Thyroid gland (tissue), 4 donors: ENCODE measurements at regions not wholly inside any gene's neighbourhood (a gene's known extent, or its start where the extent isn't known, plus 50 kb on each side); places are given as distances from the start of the nearest gene placed in this dataset.

Experiments
- DNase-seq, 2 donors: peaks; one replicate each; pipeline ENCODE4 v3.0.0-alpha.2; 2019
- H3K27ac ChIP-seq, 3 donors: fragments of 200-600 bp; sonication (generic); 1 replicate in 2 of 3; 2 replicates in 1 of 3; pipeline ENCODE4 v1.5.1; 2016 to 2019; ENCODE audit warnings: mild to moderate bottlenecking in 1 of 3, moderate library complexity in 1 of 3
- H3K27me3 ChIP-seq: fragments of 200-600 bp; sonication (generic); one replicate; pipeline ENCODE4 v1.5.1; 2019
- H3K36me3 ChIP-seq, 2 donors: fragments of 200-600 bp; sonication (generic); one replicate each; pipeline ENCODE4 v1.5.1; 2016 to 2019
- H3K4me1 ChIP-seq, 2 donors: fragments of 200-600 bp; sonication (generic); one replicate each; pipeline ENCODE4 v1.5.1; 2017 to 2019
- H3K4me3 ChIP-seq, 3 donors: fragments of 200-600 bp; sonication (generic); replicated peaks in 1 of 3; 1 replicate in 2 of 3; 2 replicates in 1 of 3; pipeline ENCODE4 v1.5.1; 2016; ENCODE audit warnings: mild to moderate bottlenecking in 1 of 3
- H3K9me3 ChIP-seq: fragments of 200-600 bp; sonication (generic); one replicate; pipeline ENCODE4 v1.5.1; 2017
- CTCF ChIP-seq, 6 experiments: fragments of 200-600 bp in 3 of 6; fragments of 450-650 bp in 3 of 6; sonication (generic) in 3 of 6; IDR thresholded peaks; one replicate each; pipeline ENCODE4 v1.5.1; 2016 to 2019; ENCODE audit warnings: antibody characterized with exemption in 6 of 6, mild to moderate bottlenecking in 2 of 6, inconsistent platforms in 1 of 6, moderate library complexity in 1 of 6
- POLR2A ChIP-seq, 2 donors: fragments of 450-650 bp; IDR thresholded peaks; one replicate each; pipeline ENCODE4 v1.6.1; 2017; ENCODE audit warnings: antibody characterized with exemption in 2 of 2, mild to moderate bottlenecking in 2 of 2, moderate library complexity in 1 of 2
- whole genome bisulfite sequencing, 2 donors: methylation state at CpG; one replicate each; pipeline ENCODE4 v1.1.5; 2017; 5-methylcytosine and 5-hydroxymethylcytosine counted together
- intact Hi-C: fragments of 100-400 bp; cut with DNase I; formaldehyde crosslinking; loops from one replicate; pipeline ENCODE4 v1.15.1; 2023

GRCh38 chr2:187001248-187001647 lies 152.3 kb upstream of the ZSWIM2 start:
- Histone ChIP-seq H3K27me3 (no peaks in the 10 kb centered on the region), H3K4me1 (no peaks in the 10 kb centered on the region), H3K36me3 (no peaks in the 10 kb centered on the region), H3K4me3 (no peak overlapping the region), H3K27ac (no peak overlapping the region), H3K9me3 (no peaks in the 10 kb centered on the region)
- WGBS, 2 donors: 88 to 94% methylated on average over 6 to 7 of the region's 7 CpGs
- TF ChIP-seq CTCF (IDR thresholded peaks at IDR 0.05) (no peak), POLR2A (IDR thresholded peaks at IDR 0.05) (no peak)
- DNase-seq: no peak
- intact Hi-C loops: no loop called here

GRCh38 chr2:186995092-186995491 lies 146.1 kb upstream of the ZSWIM2 start:
- no peak for DNase-seq
- H3K4me1 ChIP-seq: no peaks in the 10 kb centered on the region
- WGBS, 2 donors: 29 to 38% methylated on average over 2 of the region's 2 CpGs
- no peaks in the 10 kb centered on the region for H3K9me3 ChIP-seq
- H3K36me3 ChIP-seq: no peaks in the 10 kb centered on the region
- TF ChIP-seq POLR2A (IDR thresholded peaks at IDR 0.05) (no peak), CTCF (IDR thresholded peaks at IDR 0.05) (no peak)
- H3K27ac ChIP-seq: no peak overlapping the region
- no peak overlapping the region for H3K4me3 ChIP-seq
- H3K27me3 ChIP-seq: no peaks in the 10 kb centered on the region
- intact Hi-C loops: no loop called here

- Histone ChIP-seq H3K9me3 (no peaks in the 10 kb centered on the region), H3K4me1 (no peaks in the 10 kb centered on the region), H3K4me3 (no peak overlapping the region), H3K36me3 (no peaks in the 10 kb centered on the region), H3K27me3 (no peaks in the 10 kb centered on the region), H3K27ac (no peak overlapping the region)
- intact Hi-C loops: no loop called here
- WGBS, 2 donors: 27 to 45% methylated on average over 2 of the region's 2 CpGs
- DNase-seq: no peak
- TF ChIP-seq POLR2A (IDR thresholded peaks at IDR 0.05) (no peak), CTCF (IDR thresholded peaks at IDR 0.05) (no peak)
Observed at GRCh38 chr2:186992597-186992996, 143.6 kb upstream of the ZSWIM2 start.

- no peak for DNase-seq
- Histone ChIP-seq H3K9me3 (no peaks in the 10 kb centered on the region), H3K4me3 (no peak overlapping the region), H3K27ac (no peak overlapping the region), H3K27me3 (no peaks in the 10 kb centered on the region), H3K4me1 (no peaks in the 10 kb centered on the region), H3K36me3 (no peaks in the 10 kb centered on the region)
- 81 to 89% methylated on average over 4 of the region's 4 CpGs for WGBS, 2 donors
- TF ChIP-seq POLR2A (IDR thresholded peaks at IDR 0.05) (no peak), CTCF (IDR thresholded peaks at IDR 0.05) (no peak)
- intact Hi-C loops: no loop called here
Observed at GRCh38 chr2:186991766-186992417, 142.9 kb upstream of the ZSWIM2 start.

GRCh38 chr2:186984966-186985365 lies 136.0 kb upstream of the ZSWIM2 start:
- Histone ChIP-seq H3K27me3 (no peaks in the 10 kb centered on the region), H3K27ac (no peak overlapping the region), H3K4me3 (no peak overlapping the region), H3K36me3 (no peaks in the 10 kb centered on the region), H3K4me1 (no peaks in the 10 kb centered on the region), H3K9me3 (no peaks in the 10 kb centered on the region)
- TF ChIP-seq CTCF (IDR thresholded peaks at IDR 0.05): no peak
- TF ChIP-seq POLR2A (IDR thresholded peaks at IDR 0.05): no peak
- DNase-seq: no peak
- WGBS, 2 donors: 78 to 86% methylated on average over 2 of the region's 2 CpGs
- intact Hi-C loops: no loop called here
